GM18505 (cell line): ENCODE measurements at regions not wholly inside any gene's neighbourhood (a gene's known extent, or its start where the extent isn't known, plus 50 kb on each side); places are given as distances from the start of the nearest gene placed in this dataset.

Experiments
- ATAC-seq: cut with Tn5 transposase; IDR thresholded peaks from one replicate; pipeline ENCODE4 v1.9.1; 2021; ENCODE audit not compliant: unreplicated experiment
- POLR2A ChIP-seq: IDR thresholded peaks from 4 replicates; pipeline ENCODE4 v1.6.1; 2011; ENCODE audit warnings: borderline replicate concordance; ENCODE audit not compliant: insufficient read depth, insufficient read length; ENCODE audit errors: extremely low read depth

DNA sequence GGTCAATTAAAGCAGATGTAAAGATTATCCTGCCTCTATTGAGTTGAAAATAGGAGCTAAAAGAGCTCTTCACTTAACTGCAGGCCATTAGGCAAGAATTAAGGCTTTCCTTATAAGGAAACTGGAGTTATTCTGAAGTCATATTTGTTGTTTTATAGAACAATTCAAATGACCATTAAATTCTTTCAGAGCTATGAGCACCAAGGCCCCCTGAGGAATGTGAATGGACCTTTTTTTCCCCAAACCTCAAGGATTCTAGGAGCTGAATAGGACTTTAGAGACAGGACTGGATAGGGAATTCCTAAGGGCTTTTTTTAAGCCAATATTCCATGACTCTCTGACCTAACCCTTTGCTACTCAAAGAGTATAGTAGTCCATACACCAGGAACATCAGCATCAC is 565.7 kb upstream of the BTBD3 start:
- no peak for TF ChIP-seq POLR2A
- no peak for ATAC-seq

- no peak for ATAC-seq
- TF ChIP-seq POLR2A, result no peak
Measured at GRCh38 chr20:11354846-11355245, 562.8 kb upstream of the BTBD3 start.

GRCh38 chr20:11355345-11355744 is 562.3 kb upstream of the BTBD3 start:
- ATAC-seq, result no peak
- TF ChIP-seq POLR2A, result no peak

- TF ChIP-seq POLR2A, result no peak
- no peak for ATAC-seq
Measured at GRCh38 chr20:11356061-11356460, 561.6 kb upstream of the BTBD3 start.

- no peak for ATAC-seq
- TF ChIP-seq POLR2A, result no peak
Measured at GRCh38 chr20:11362450-11362849, 555.2 kb upstream of the BTBD3 start.

- ATAC-seq, result no peak
- TF ChIP-seq POLR2A, result no peak
Measured at GRCh38 chr20:11364736-11365135, 553.0 kb upstream of the BTBD3 start.

GRCh38 chr20:11366660-11367059 is 551.0 kb upstream of the BTBD3 start:
- ATAC-seq, result no peak
- TF ChIP-seq POLR2A, result no peak

GRCh38 chr20:11368499-11368898 is 549.2 kb upstream of the BTBD3 start:
- TF ChIP-seq POLR2A, result no peak
- no peak for ATAC-seq

DNA sequence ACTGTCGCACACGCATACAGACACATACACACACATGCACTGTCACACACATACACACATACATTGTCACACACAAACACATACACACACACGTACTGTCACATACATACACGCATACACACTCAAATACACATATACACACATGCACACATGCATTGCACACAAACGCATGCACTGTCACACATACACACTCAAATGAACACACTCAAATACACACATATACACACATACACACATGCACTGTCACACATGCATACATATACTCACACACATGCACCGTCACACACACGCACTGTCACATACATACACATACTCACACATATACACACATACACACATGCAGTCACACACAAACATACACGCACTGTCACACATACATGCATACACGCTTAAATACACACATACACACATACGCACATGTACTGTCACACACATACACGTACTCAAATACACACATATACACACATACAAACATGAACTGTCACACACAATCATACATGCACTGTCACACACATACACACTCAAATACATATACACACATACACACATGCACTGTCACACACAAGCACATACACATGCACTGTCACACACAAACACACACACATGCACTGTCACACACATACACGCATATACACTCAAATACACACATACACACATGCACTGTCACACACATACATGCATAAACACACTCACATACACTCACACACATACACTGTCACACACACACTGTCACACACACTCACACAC is 548.6 kb upstream of the BTBD3 start:
- ATAC-seq, result no peak
- TF ChIP-seq POLR2A, result no peak

GRCh38 chr20:11371831-11372230 is 545.9 kb upstream of the BTBD3 start:
- TF ChIP-seq POLR2A, result no peak
- no peak for ATAC-seq

- no peak for ATAC-seq
- TF ChIP-seq POLR2A, result no peak
Measured at GRCh38 chr20:11372876-11373790, 544.6 kb upstream of the BTBD3 start.

DNA sequence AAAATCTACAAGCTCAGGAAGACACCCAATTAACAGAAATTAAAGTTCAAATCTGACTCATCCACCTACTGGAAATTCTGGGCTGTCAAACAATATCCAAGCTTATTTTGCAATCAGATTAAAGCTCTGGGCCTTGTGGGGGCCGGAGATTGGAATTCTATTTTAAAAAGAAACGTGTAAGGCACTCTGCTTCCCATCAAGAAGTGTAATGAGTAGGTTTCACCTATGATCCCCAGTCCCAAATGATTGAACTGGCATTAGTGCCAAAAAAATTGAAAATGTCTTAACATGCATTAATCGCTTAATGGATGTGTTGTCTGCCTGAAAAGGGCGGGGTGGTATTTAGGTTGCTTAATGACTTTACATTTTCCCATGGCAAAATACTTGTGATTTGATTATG is 542.4 kb upstream of the BTBD3 start:
- no peak for TF ChIP-seq POLR2A
- no peak for ATAC-seq

GRCh38 chr20:11375966-11376365 is 541.7 kb upstream of the BTBD3 start:
- TF ChIP-seq POLR2A, result no peak
- ATAC-seq, result no peak

DNA sequence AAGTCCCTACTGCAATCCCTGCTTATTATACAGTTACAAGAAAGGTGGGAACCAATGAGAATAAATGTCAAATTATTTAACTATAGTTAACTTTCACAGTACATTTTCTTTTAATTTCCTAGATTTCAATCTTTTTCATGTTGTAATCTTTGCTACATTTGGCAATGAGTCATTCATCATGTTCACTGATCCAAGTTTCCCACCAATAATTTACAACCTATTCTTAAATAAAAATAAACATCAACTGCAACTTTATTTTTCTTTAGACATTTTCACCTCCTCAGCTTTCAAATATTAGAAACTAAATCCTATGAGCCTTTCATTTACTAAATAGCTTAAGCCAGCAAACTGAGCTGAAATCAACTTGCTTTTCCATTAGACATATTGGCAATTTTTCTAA is 541.3 kb upstream of the BTBD3 start:
- ATAC-seq, result no peak
- no peak for TF ChIP-seq POLR2A
